HCT116 (cell line): ENCODE measurements at regions not wholly inside any gene's neighbourhood (a gene's known extent, or its start where the extent isn't known, plus 50 kb on each side); places are given as distances from the start of the nearest gene placed in this dataset.
"Not testable (repeated sequence)": the region's sequence is repeated elsewhere in the genome, so short reads cannot be mapped to it uniquely, and the experiment has no call there.

ENCODE experiments used
- CTCF ChIP-seq, 3 experiments: fragments of 200-600 bp in 1 of 3; sonication (generic) in 1 of 3; IDR thresholded peaks in 2 of 3; conservative IDR thresholded peaks in 1 of 3; 2 replicates each; pipeline ENCODE4 v1.5.1; 2012 to 2017; ENCODE audit warnings: low read depth in 2 of 3, low read length in 2 of 3, antibody characterized with exemption in 1 of 3, borderline replicate concordance in 1 of 3, control low read depth in 1 of 3, mild to moderate bottlenecking in 1 of 3, mixed read lengths in 1 of 3, mixed run types in 1 of 3, moderate library complexity in 1 of 3; ENCODE audit not compliant: insufficient read depth in 1 of 3
- EGR1 ChIP-seq: IDR thresholded peaks from 2 replicates; pipeline ENCODE4 v1.6.1; 2012; ENCODE audit warnings: low read depth
- EZH2 ChIP-seq: fragments of 200-600 bp; sonication (generic); IDR thresholded peaks from 2 replicates; pipeline ENCODE4 v1.6.1; 2017; ENCODE audit warnings: antibody characterized with exemption, mixed run types
- JUND ChIP-seq: IDR thresholded peaks from 2 replicates; pipeline ENCODE4 v1.6.1; 2012
- MAX ChIP-seq: IDR thresholded peaks from 2 replicates; pipeline ENCODE4 v1.6.1; 2012
- POLR2A ChIP-seq: IDR thresholded peaks from 2 replicates; pipeline ENCODE4 v1.7.0; 2011; ENCODE audit warnings: borderline replicate concordance; ENCODE audit not compliant: insufficient read depth, insufficient read length; ENCODE audit errors: extremely low read depth
- RAD21 ChIP-seq: IDR thresholded peaks from 2 replicates; pipeline ENCODE4 v1.6.1; 2012; ENCODE audit warnings: low read depth, mild to moderate bottlenecking
- REST ChIP-seq: IDR thresholded peaks from 2 replicates; pipeline ENCODE4 v1.6.1; 2012; ENCODE audit warnings: low read depth
- ZFX ChIP-seq: fragments of 450-650 bp; IDR thresholded peaks from 2 replicates; pipeline ENCODE4 v1.6.1; 2017

GRCh38 chr12:8404341-8404740, 51.4 kb upstream of the CLEC6A start:
- not testable (repeated sequence) for TF ChIP-seq EGR1; CTCF (IDR thresholded peaks at IDR 0.05 in 2 of 3, conservative IDR thresholded peaks at IDR 0.05 in 1 of 3; ENCODE audit: borderline replicate concordance in 1 of 3, insufficient read depth in 1 of 3, low read depth in 2 of 3, low read length in 2 of 3); ZFX; JUND; MAX; POLR2A; EZH2; REST; RAD21
